B cell (primary cell): ENCODE measurements at regions not wholly inside any gene's neighbourhood (a gene's known extent, or its start where the extent isn't known, plus 50 kb on each side); places are given as distances from the start of the nearest gene placed in this dataset.

ENCODE experiments used
- EZH2 ChIP-seq: IDR thresholded peaks from 2 replicates; pipeline ENCODE4 v1.6.1; 2012; ENCODE audit warnings: borderline replicate concordance, low read depth, mild to moderate bottlenecking, moderate library complexity, low read length; ENCODE audit not compliant: insufficient read depth, poor library complexity, severe bottlenecking
- TF ChIP-seq, protein P1 (sequence below): fragments of 200-600 bp; IDR thresholded peaks from one replicate; pipeline ENCODE4 v1.8.0; 2022; ENCODE audit warnings: antibody characterized with exemption, mild to moderate bottlenecking

DNA sequence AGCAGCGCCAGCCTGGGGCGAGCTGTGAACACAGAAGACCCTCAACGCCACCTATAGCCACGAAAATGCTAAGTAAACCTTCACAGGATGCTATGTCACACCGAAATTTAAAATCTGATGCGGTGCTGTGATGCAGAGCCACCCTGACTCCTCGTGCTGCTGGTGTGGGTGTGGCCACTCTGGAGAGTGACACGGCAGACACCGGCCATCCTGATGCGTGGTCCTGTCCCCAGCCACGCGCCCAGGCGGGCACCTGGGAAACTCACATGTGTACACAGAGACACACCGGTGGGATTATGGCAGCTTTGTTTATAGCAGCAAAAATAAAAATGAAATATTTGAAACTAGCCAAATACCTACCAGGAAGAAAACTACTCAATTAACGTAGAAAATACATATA lies 138.3 kb upstream of the SFSWAP start:
- TF ChIP-seq, protein P1, sequence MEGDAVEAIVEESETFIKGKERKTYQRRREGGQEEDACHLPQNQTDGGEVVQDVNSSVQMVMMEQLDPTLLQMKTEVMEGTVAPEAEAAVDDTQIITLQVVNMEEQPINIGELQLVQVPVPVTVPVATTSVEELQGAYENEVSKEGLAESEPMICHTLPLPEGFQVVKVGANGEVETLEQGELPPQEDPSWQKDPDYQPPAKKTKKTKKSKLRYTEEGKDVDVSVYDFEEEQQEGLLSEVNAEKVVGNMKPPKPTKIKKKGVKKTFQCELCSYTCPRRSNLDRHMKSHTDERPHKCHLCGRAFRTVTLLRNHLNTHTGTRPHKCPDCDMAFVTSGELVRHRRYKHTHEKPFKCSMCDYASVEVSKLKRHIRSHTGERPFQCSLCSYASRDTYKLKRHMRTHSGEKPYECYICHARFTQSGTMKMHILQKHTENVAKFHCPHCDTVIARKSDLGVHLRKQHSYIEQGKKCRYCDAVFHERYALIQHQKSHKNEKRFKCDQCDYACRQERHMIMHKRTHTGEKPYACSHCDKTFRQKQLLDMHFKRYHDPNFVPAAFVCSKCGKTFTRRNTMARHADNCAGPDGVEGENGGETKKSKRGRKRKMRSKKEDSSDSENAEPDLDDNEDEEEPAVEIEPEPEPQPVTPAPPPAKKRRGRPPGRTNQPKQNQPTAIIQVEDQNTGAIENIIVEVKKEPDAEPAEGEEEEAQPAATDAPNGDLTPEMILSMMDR: no peak
- no peak for TF ChIP-seq EZH2
